H1 (cell line): ENCODE measurements at regions not wholly inside any gene's neighbourhood (a gene's known extent, or its start where the extent isn't known, plus 50 kb on each side); places are given as distances from the start of the nearest gene placed in this dataset.

Source experiments
- CTCF ChIA-PET: fragments of 300-600 bp; sonication (Branson Sonifier 250); formaldehyde crosslinking; loops from one replicate; lab custom pipeline; 2021; ENCODE audit not compliant: partially characterized antibody; lab: Charles Lee
- POLR2A ChIA-PET: fragments of 300-600 bp; sonication (Branson Sonifier 250); formaldehyde crosslinking; loops from one replicate; lab custom pipeline; 2021; ENCODE audit warnings: inconsistent platforms; ENCODE audit not compliant: partially characterized antibody; lab: Charles Lee
- DNase-seq, 2 experiments: peaks; one replicate each; pipeline versions ENCODE4 v3.0.0 to v3.0.0-alpha.2; 2010 to 2022; ENCODE audit warnings: low spot score in 2 of 2, low read depth in 1 of 2, mixed read lengths in 1 of 2
- FAIRE-seq: peaks from 2 replicates; lab custom pipeline; 2011; peaks lifted over from hg19 to GRCh38; lab: Jason Lieb, UNC
- H2AFZ ChIP-seq: 2 replicates; pipeline ENCODE4 v1.8.1; 2012; ENCODE audit warnings: low read length, inconsistent platforms
- H2AK5ac ChIP-seq: 2 replicates; pipeline ENCODE4 v1.6.1; 2013; ENCODE audit warnings: low read depth, low read length
- H2BK120ac ChIP-seq: replicated peaks from 2 replicates; pipeline ENCODE3; 2013; ENCODE audit warnings: low read depth, low read length, inconsistent platforms
- H2BK12ac ChIP-seq: 2 replicates; pipeline ENCODE4 v1.6.1; 2013; ENCODE audit warnings: low read depth, low read length
- H2BK15ac ChIP-seq: 2 replicates; pipeline ENCODE4 v1.6.1; 2013; ENCODE audit warnings: low read length
- H2BK20ac ChIP-seq: 2 replicates; pipeline ENCODE4 v1.6.1; 2013; ENCODE audit warnings: low read length
- H2BK5ac ChIP-seq: 2 replicates; pipeline ENCODE4 v1.6.1; 2013; ENCODE audit warnings: low read depth, low read length
- H3K14ac ChIP-seq: 2 replicates; pipeline ENCODE4 v1.6.1; 2013; ENCODE audit warnings: inconsistent platforms; ENCODE audit not compliant: insufficient read length
- H3K18ac ChIP-seq: 2 replicates; pipeline ENCODE4 v1.6.1; 2013; ENCODE audit warnings: low read length; ENCODE audit errors: extremely low read depth
- H3K23ac ChIP-seq: 2 replicates; pipeline ENCODE4 v1.6.1; 2013; ENCODE audit warnings: inconsistent platforms; ENCODE audit not compliant: insufficient read length
- H3K23me2 ChIP-seq: 2 replicates; pipeline ENCODE4 v1.6.1; 2013; ENCODE audit warnings: low read depth, low read length
- H3K27ac ChIP-seq: 2 replicates; pipeline ENCODE4 v1.6.1; 2011; ENCODE audit warnings: low read depth, low read length, inconsistent platforms
- H3K27me3 ChIP-seq, 4 experiments: replicated peaks in 1 of 4; 1 replicate in 1 of 4; 2 replicates in 3 of 4; pipeline versions ENCODE4 v1.6.1 to v1.8.1; 2011 to 2013; ENCODE audit warnings: low read length in 3 of 4, mild to moderate bottlenecking in 3 of 4, inconsistent platforms in 2 of 4, mixed read lengths in 2 of 4, moderate library complexity in 1 of 4; ENCODE audit not compliant: control insufficient read depth in 3 of 4, insufficient read depth in 3 of 4; ENCODE audit errors: extremely low read depth in 1 of 4
- H3K36me3 ChIP-seq, 4 experiments: 2 replicates each; pipeline versions ENCODE4 v1.6.1 to v1.8.1; 2011 to 2013; ENCODE audit warnings: mild to moderate bottlenecking in 4 of 4, low read length in 3 of 4, moderate library complexity in 2 of 4, control low read depth in 1 of 4, inconsistent platforms in 1 of 4; ENCODE audit not compliant: insufficient read depth in 4 of 4, control insufficient read depth in 2 of 4
- H3K4ac ChIP-seq: replicated peaks from 2 replicates; pipeline ENCODE3; 2013; ENCODE audit warnings: low read length, low read depth, mixed read lengths, inconsistent platforms; ENCODE audit not compliant: insufficient read length
- H3K4me1 ChIP-seq, 4 experiments: replicated peaks in 1 of 4; 1 replicate in 1 of 4; 2 replicates in 3 of 4; pipeline versions ENCODE4 v1.6.1 to v1.8.1; 2011 to 2013; ENCODE audit warnings: low read length in 3 of 4, inconsistent platforms in 2 of 4, mixed read lengths in 1 of 4; ENCODE audit not compliant: insufficient read depth in 4 of 4, control insufficient read depth in 3 of 4
- H3K4me2 ChIP-seq, 2 experiments: 2 replicates each; pipeline versions ENCODE4 v1.6.1 to v1.8.1; 2011 to 2013; ENCODE audit warnings: low read depth in 2 of 2, low read length in 2 of 2, control low read depth in 1 of 2, inconsistent platforms in 1 of 2, mild to moderate bottlenecking in 1 of 2; ENCODE audit not compliant: insufficient read depth in 1 of 2
- H3K4me3 ChIP-seq, 4 experiments: fragments of 200-600, 300-600 bp in 1 of 4; sonication (generic), shearing (Covaris generic), sonication (Bioruptor Twin) in 1 of 4; 2 replicates each; pipeline versions ENCODE4 v1.5.1 to v1.8.1; 2011 to 2016; ENCODE audit warnings: low read length in 4 of 4, low read depth in 3 of 4, control low read depth in 2 of 4, inconsistent platforms in 2 of 4, mild to moderate bottlenecking in 2 of 4, mixed read lengths in 1 of 4, moderate library complexity in 1 of 4; ENCODE audit not compliant: insufficient read depth in 2 of 4; ENCODE audit errors: extremely low read depth in 1 of 4
- H3K56ac ChIP-seq: replicated peaks from 2 replicates; pipeline ENCODE3; 2013; ENCODE audit warnings: low read depth, mild to moderate bottlenecking, mixed read lengths, low read length, inconsistent platforms; ENCODE audit not compliant: insufficient read length
- H3K79me1 ChIP-seq: 2 replicates; pipeline ENCODE4 v1.6.1; 2013; ENCODE audit warnings: low read depth, low read length, control low read depth
- H3K79me2 ChIP-seq, 2 experiments: 2 replicates each; pipeline versions ENCODE4 v1.6.1 to v1.8.1; 2012 to 2013; ENCODE audit warnings: low read length in 2 of 2, mild to moderate bottlenecking in 2 of 2, inconsistent platforms in 1 of 2; ENCODE audit not compliant: insufficient read depth in 2 of 2, control insufficient read depth in 1 of 2
- H3K9ac ChIP-seq, 4 experiments: replicated peaks in 1 of 4; 1 replicate in 1 of 4; 2 replicates in 3 of 4; pipeline versions ENCODE4 v1.6.1 to v1.8.1; 2011 to 2013; ENCODE audit warnings: low read depth in 3 of 4, low read length in 3 of 4, control low read depth in 2 of 4, mild to moderate bottlenecking in 2 of 4, moderate library complexity in 2 of 4, inconsistent platforms in 1 of 4; ENCODE audit errors: extremely low read depth in 1 of 4
- H3K9me3 ChIP-seq, 2 experiments: 2 replicates each; pipeline versions ENCODE4 v1.6.1 to v1.8.1; 2012 to 2013; ENCODE audit warnings: mild to moderate bottlenecking in 2 of 2, moderate library complexity in 2 of 2, control low read depth in 1 of 2, inconsistent platforms in 1 of 2, low read depth in 1 of 2, low read length in 1 of 2, mixed read lengths in 1 of 2; ENCODE audit not compliant: insufficient read depth in 2 of 2
- H4K20me1 ChIP-seq, 2 experiments: replicated peaks in 1 of 2; 2 replicates each; pipeline versions ENCODE3 to v1.8.1; 2011 to 2013; ENCODE audit warnings: inconsistent platforms in 2 of 2, low read length in 2 of 2, mild to moderate bottlenecking in 1 of 2; ENCODE audit not compliant: insufficient read depth in 2 of 2, control insufficient read depth in 1 of 2
- H4K5ac ChIP-seq: 2 replicates; pipeline ENCODE4 v1.6.1; 2013; ENCODE audit warnings: low read length, low read depth, mixed read lengths, inconsistent platforms; ENCODE audit not compliant: insufficient read length
- H4K8ac ChIP-seq: 2 replicates; pipeline ENCODE4 v1.8.0; 2013; ENCODE audit warnings: mild to moderate bottlenecking, moderate library complexity, low read length, inconsistent platforms; ENCODE audit not compliant: insufficient read depth; ENCODE audit errors: extremely low read depth
- H4K91ac ChIP-seq: replicated peaks from 2 replicates; pipeline ENCODE3; 2013; ENCODE audit warnings: low read length, mixed read lengths, inconsistent platforms; ENCODE audit not compliant: insufficient read length
- CHD1 ChIP-seq: IDR thresholded peaks from 2 replicates; pipeline ENCODE4 v1.6.1; 2012; ENCODE audit warnings: low read depth, low read length, improper control_type of control experiment
- GTF2F1 ChIP-seq: IDR thresholded peaks from 2 replicates; pipeline ENCODE4 v1.6.1; 2012; ENCODE audit warnings: low read depth, low read length, improper control_type of control experiment, borderline replicate concordance
- JUND ChIP-seq: IDR thresholded peaks from 2 replicates; pipeline ENCODE4 v1.6.1; 2011; ENCODE audit warnings: mild to moderate bottlenecking, improper control_type of control experiment, low read length
- KDM4A ChIP-seq: IDR thresholded peaks from one replicate; pipeline ENCODE4 v1.7.1; 2012; ENCODE audit warnings: low read depth, mild to moderate bottlenecking, moderate library complexity, low read length, inconsistent platforms; ENCODE audit not compliant: severe bottlenecking
- NRF1 ChIP-seq: IDR thresholded peaks from 2 replicates; pipeline ENCODE4 v1.6.1; 2011; ENCODE audit warnings: mild to moderate bottlenecking, low read depth, low read length, improper control_type of control experiment
- SRF ChIP-seq: IDR thresholded peaks from 2 replicates; pipeline ENCODE4 v1.6.1; 2011; ENCODE audit warnings: mild to moderate bottlenecking, low read depth, low read length, moderate library complexity

DNA sequence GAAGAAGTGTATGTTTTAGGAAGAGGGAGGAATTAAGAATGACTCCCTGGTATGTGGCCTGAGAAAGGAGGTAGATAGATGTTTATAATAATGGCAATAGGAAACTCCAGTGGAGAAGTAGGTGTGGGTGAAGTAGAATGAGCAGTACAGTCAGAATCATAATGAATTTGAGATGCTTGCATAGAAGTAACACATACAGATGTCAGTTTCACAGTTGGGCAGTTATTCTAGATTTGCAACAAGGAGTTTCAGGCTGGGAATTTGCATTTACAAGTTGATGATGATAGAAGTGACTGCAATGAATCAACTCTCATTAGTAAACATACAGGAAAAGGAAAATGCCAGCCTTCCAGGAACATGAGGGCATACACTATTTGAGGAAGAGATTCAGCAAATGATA lies 149.0 kb downstream of the SLITRK1 start:
- Histone ChIP-seq H3K36me3 (no peaks in the 10 kb centered on the region), H2AFZ (no peak overlapping the region), H3K56ac (no peak overlapping the region), H3K4me1 (peaks cover 0 to 6% (median 3%) of the 10 kb centered on the region in 4 experiments; a peak in 5 of 7 replicates), H4K5ac (no peak overlapping the region), H3K79me2 (no peaks in the 10 kb centered on the region), H2BK20ac (no peak overlapping the region), H4K8ac (no peak overlapping the region), H3K27me3 (no peaks in the 10 kb centered on the region), H3K4me2 (no peak overlapping the region)
- TF ChIP-seq GTF2F1 (no peak), SRF (no peak), CHD1 (no peak), NRF1 (no peak), KDM4A (no peak), JUND (no peak)
- TF ChIP-seq, all 59 proteins: peak for 0
- CTCF ChIA-PET: no interaction called here
- Histone ChIP-seq H3K9me3 (no peaks in the 10 kb centered on the region), H3K23ac (no peak overlapping the region), H2AK5ac (no peak overlapping the region), H2BK15ac (no peak overlapping the region), H3K4ac (no peak overlapping the region), H2BK120ac (no peak overlapping the region), H2BK12ac (no peak overlapping the region), H3K79me1 (no peaks in the 10 kb centered on the region), H3K9ac (no peak overlapping the region; a peak in 1 of 7 replicates), H3K23me2 (no peaks in the 10 kb centered on the region; the same call in 1 of the 2 replicates), H3K27ac (no peak overlapping the region), H3K4me3 (no peak overlapping the region), H3K14ac (no peak overlapping the region), H4K91ac (no peak overlapping the region), H4K20me1 (no peaks in the 10 kb centered on the region), H3K18ac (no peak overlapping the region), H2BK5ac (no peak overlapping the region)
- FAIRE-seq (no peak), DNase-seq (no peak)
- POLR2A ChIA-PET: no interaction called here
